Effector CD8-positive, alpha-beta T cell (primary cell): ENCODE measurements at regions not wholly inside any gene's neighbourhood (a gene's known extent, or its start where the extent isn't known, plus 50 kb on each side); places are given as distances from the start of the nearest gene placed in this dataset.

ENCODE experiments used
- DNase-seq: peaks from one replicate; lab custom pipeline; 2025; lab: John Stamatoyannopoulos, UW

DNA sequence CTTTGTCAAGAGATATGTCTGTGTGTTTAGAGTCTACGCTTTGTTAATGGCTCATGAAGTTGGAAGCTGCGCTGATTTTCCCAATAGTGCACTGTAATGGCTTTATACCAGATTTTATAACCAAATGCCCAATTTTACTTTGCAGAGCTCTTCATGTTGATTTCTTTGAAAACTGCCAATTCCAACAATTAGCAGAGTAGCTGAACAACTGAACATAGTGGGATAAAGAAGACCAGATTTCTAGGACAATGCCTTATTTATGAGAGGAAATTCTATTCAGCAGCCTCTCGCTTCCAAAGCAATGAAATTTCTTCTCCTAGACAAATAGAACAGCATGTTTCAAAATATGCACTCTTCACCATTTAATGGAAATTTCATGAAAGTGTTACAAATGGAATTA, 66.9 kb upstream of the PROK2 start:
- DNase-seq, result no peak

DNA sequence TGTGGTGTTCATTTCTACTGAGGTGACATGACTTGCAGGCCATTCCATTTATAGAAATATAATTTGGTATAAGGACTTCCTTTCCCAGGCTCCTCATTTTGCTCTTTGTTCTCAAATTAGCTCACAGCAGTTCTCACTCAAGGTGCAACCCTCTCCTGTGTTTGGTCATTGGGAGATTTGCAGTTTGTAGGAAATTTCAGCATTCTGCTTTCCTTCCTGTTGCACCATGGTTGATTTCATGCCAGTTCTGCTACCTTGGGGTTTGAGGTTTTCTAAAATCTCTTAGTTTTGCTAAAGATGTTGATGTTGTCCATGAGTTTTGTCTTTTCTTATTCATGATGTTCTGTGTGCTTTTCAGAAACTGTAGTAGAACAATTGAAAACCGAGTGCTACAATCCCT, 65.7 kb upstream of the PROK2 start:
- no peak for DNase-seq

DNA sequence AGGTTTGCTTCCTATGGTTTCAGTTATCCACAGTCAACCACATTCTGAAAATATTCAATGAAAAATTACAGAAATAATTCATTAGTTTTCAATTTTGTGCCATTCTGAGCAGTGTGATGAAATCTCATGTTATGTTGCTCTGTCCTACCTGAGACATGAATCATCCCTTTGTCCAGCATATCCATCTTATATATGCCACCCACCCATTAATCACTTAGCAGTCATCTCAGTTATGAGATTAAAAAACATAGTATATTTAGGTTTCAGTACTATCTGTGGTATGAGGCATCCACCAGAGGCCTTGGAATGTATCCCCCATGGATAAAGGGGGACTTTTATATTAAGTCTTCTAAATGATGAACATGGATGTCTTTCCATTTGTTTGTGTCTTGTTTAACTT, 64.7 kb upstream of the PROK2 start:
- no peak for DNase-seq

DNA sequence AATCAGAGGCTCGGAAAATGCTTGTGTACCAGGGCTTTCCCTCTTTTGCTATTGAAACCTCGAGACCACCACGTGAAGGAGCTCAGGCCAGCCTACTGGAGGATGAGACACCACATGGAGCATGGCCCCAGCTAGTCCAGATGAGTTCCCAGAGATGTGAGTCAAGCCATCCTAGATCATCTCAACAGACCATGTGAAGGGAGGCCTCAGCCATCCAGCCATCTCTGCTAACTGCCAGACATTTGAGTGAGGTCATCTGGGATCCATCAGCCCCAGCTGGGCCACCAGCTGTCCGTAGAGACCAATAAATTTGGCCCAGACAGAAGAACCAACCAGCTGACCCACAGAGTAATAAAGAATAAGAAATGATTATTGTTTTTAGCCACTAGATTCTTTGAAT, 62.8 kb upstream of the PROK2 start:
- DNase-seq, result no peak

DNA sequence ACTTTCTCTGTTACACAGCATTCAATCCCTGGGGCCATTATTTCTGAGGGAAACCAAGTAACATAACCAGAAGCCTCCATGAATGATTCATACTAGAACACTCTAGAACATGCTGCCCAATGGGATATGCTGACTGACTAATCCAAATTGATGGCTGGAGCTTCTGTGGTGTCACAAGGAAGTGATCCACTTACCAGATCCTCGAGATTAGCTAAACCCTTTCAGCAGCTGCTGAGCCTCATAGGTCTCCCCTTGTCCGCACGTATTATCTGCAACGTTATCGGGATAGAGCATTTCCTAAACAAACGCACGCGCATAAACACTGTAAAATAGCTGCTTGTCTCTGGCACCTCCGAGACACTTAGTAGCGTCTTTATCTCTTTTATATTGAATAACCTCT, 61.2 kb upstream of the PROK2 start:
- DNase-seq, result no peak

DNA sequence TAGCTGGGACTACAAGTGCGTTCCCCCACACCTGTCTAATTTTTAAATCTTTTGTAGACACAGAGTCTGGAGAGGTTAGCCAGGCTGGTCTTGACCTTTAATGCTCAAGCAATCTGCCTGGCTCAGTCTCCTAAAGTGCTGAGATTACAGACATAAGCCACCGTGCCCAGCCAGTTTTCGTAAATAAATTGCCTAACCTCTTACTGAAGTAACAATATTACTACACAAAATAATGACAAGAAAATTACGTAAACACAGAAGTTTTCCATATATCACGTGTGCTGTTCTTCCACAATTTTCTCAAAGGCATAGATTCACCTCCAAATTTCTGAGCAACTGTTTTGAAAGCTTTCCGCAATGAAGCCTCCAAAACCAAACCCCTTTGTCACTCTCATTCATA, 58.1 kb upstream of the PROK2 start:
- no peak for DNase-seq

DNA sequence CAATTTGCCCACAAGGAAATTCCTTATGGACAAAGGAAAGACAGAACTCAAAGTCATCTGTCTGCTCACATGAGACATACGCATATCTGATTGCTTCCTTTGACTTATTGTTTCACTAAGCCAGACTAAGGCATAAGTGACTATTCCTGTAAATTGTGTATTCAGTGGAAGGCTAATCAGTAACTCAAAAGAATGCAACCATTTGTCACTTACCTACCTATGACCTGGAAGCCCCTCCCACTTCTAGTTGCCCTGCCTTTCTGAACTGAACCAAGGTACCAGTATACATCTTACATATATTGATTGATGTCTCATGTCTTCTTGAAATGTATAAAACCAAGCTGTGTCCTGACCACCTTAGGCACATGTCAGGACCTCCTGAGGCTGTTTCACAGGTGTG, 53.5 kb upstream of the PROK2 start:
- DNase-seq, result no peak
